GM23338 (cell line): ENCODE measurements at regions not wholly inside any gene's neighbourhood (a gene's known extent, or its start where the extent isn't known, plus 50 kb on each side); places are given as distances from the start of the nearest gene placed in this dataset.

Experiments used
- EZH2 ChIP-seq: fragments of 200-600 bp; sonication (generic); IDR thresholded peaks from one replicate; pipeline ENCODE4 v1.8.0; 2017; ENCODE audit warnings: antibody characterized with exemption, mild to moderate bottlenecking, low read depth; ENCODE audit not compliant: unreplicated experiment
- EZH2phosphoT487 ChIP-seq: fragments of 200-600 bp; sonication (generic); IDR thresholded peaks from one replicate; pipeline ENCODE4 v1.8.1; 2018; ENCODE audit warnings: antibody characterized with exemption; ENCODE audit not compliant: unreplicated experiment
- JUNB ChIP-seq: IDR thresholded peaks from one replicate; pipeline ENCODE4 v1.6.1; 2016; ENCODE audit warnings: antibody characterized with exemption; ENCODE audit not compliant: unreplicated experiment
- POLR2AphosphoS5 ChIP-seq: IDR thresholded peaks from 2 replicates; pipeline ENCODE4 v1.6.1; 2016; ENCODE audit warnings: antibody characterized with exemption, low read depth
- TF ChIP-seq, protein P1 (sequence below), 2 experiments: fragments of 200-600 bp in 1 of 2; sonication (generic) in 1 of 2; conservative IDR thresholded peaks; 2 replicates each; pipeline versions ENCODE4 v1.5.1 to v1.6.1; 2016 to 2017; ENCODE audit warnings: antibody characterized with exemption in 2 of 2, low read depth in 2 of 2, mild to moderate bottlenecking in 2 of 2, moderate library complexity in 1 of 2
- TF ChIP-seq, protein P2 (sequence below): IDR thresholded peaks from one replicate; pipeline ENCODE4 v1.6.1; 2018; ENCODE audit warnings: antibody characterized with exemption; ENCODE audit not compliant: unreplicated experiment

DNA sequence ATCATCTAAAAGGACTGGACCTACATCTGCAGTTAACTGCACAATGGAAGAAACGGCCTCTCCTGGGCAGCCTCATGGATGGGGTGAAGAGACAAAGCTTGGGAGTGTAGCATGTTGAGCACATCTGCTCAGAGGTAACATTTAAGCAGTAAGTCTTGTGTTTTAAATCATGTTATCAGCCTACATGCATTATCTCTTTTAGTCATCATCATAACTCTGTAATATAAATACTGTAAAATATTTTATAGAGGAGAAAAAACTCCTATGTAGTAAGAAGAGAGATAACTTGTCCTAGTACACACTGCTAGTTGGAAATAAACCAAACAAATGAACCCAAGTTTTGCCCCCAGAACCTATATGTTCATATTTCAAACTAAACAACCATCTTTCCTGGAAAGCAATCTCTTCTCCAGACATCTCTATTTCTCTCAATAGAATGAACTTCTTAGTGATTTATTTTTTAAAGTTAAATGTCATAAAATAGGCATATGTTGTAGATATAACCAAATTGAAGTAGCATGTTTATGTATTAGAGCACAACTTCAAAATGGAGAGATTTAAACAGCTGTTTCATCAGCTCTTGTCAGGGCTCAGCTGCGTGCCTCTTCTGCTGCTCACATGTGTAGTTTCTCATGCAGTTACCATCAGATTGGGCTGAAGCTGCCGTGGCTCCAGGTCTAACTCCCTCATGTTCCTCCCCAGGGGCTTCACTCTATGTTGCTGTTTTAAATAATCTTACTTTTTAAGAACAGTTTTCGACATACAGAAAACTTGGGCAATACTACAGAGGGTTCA lies 581.8 kb upstream of the ZFP42 start:
- no peak for TF ChIP-seq JUNB
- TF ChIP-seq POLR2AphosphoS5 = no peak
- TF ChIP-seq, protein P1, sequence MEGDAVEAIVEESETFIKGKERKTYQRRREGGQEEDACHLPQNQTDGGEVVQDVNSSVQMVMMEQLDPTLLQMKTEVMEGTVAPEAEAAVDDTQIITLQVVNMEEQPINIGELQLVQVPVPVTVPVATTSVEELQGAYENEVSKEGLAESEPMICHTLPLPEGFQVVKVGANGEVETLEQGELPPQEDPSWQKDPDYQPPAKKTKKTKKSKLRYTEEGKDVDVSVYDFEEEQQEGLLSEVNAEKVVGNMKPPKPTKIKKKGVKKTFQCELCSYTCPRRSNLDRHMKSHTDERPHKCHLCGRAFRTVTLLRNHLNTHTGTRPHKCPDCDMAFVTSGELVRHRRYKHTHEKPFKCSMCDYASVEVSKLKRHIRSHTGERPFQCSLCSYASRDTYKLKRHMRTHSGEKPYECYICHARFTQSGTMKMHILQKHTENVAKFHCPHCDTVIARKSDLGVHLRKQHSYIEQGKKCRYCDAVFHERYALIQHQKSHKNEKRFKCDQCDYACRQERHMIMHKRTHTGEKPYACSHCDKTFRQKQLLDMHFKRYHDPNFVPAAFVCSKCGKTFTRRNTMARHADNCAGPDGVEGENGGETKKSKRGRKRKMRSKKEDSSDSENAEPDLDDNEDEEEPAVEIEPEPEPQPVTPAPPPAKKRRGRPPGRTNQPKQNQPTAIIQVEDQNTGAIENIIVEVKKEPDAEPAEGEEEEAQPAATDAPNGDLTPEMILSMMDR (conservative IDR thresholded peaks at IDR 0.05; ENCODE audit: low read depth in 2 of 2) = no peak
- no peak for TF ChIP-seq EZH2phosphoT487
- no peak for TF ChIP-seq EZH2
- TF ChIP-seq, protein P2, sequence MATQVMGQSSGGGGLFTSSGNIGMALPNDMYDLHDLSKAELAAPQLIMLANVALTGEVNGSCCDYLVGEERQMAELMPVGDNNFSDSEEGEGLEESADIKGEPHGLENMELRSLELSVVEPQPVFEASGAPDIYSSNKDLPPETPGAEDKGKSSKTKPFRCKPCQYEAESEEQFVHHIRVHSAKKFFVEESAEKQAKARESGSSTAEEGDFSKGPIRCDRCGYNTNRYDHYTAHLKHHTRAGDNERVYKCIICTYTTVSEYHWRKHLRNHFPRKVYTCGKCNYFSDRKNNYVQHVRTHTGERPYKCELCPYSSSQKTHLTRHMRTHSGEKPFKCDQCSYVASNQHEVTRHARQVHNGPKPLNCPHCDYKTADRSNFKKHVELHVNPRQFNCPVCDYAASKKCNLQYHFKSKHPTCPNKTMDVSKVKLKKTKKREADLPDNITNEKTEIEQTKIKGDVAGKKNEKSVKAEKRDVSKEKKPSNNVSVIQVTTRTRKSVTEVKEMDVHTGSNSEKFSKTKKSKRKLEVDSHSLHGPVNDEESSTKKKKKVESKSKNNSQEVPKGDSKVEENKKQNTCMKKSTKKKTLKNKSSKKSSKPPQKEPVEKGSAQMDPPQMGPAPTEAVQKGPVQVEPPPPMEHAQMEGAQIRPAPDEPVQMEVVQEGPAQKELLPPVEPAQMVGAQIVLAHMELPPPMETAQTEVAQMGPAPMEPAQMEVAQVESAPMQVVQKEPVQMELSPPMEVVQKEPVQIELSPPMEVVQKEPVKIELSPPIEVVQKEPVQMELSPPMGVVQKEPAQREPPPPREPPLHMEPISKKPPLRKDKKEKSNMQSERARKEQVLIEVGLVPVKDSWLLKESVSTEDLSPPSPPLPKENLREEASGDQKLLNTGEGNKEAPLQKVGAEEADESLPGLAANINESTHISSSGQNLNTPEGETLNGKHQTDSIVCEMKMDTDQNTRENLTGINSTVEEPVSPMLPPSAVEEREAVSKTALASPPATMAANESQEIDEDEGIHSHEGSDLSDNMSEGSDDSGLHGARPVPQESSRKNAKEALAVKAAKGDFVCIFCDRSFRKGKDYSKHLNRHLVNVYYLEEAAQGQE = no peak
